Coronary artery (tissue), 2 donors: ENCODE measurements at regions not wholly inside any gene's neighbourhood (a gene's known extent, or its start where the extent isn't known, plus 50 kb on each side); places are given as distances from the start of the nearest gene placed in this dataset.

Source experiments
- DNase-seq: peaks from one replicate; pipeline ENCODE4 v3.0.0-alpha.2; 2017; ENCODE audit warnings: low spot score
- H3K27ac ChIP-seq, 2 donors: fragments of 200-600 bp; sonication (generic); one replicate each; pipeline ENCODE4 v1.5.1; 2016 to 2019
- H3K4me3 ChIP-seq: fragments of 200-600 bp; sonication (generic); 2 replicates; pipeline ENCODE4 v1.5.1; 2016; ENCODE audit warnings: mild to moderate bottlenecking, moderate library complexity
- CTCF ChIP-seq: fragments of 200-600 bp; sonication (generic); IDR thresholded peaks from one replicate; pipeline ENCODE4 v1.5.1; 2019; ENCODE audit warnings: antibody characterized with exemption

DNA sequence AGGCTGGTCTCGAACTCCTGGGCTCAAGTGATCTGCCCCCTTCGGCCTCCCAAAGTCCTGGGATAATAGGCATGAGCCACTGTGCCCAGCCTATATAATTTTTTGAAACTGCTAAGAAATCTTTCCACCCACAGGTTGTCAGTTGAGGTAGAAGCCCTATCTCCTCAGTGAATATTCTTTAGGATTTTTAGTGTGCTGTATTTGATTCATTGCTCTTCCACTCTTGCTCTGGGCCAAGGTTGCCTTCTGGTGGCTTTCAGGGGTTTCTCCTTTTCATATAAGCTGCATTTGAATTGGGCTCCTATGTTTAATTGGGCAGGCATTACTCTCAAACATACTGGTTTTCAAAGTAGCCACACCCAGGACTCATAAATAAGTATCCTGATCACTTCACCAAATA is 931.2 kb downstream of the GATA3 start:
- no peak overlapping the region for H3K4me3 ChIP-seq
- TF ChIP-seq CTCF = no peak
- H3K27ac ChIP-seq = no peak overlapping the region
- DNase-seq = no peak

GRCh38 chr10:8986975-8987374 is 932.5 kb downstream of the GATA3 start:
- TF ChIP-seq CTCF = no peak
- Histone ChIP-seq H3K4me3 (no peak overlapping the region), H3K27ac (no peak overlapping the region)
- no peak for DNase-seq

DNA sequence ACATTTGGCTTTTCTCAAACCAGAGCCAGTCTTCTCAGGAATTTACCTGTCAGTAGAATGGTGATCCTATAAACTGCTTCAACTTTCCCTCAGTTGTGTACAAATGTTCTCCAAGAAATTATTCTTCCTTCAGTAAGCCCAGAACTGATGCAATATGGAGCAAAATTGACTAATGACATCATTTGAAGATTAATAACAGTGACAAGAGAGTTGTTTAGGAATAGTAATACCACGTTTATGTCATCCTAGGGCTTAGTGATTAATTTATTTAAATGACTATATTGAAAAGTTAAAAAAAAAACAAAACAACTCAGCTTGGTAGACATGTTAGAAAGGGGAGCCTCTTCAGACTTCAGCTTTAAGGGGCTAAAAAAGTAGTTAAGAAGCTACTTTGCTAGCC is 933.2 kb downstream of the GATA3 start:
- H3K27ac ChIP-seq = no peak overlapping the region
- no peak overlapping the region for H3K4me3 ChIP-seq
- DNase-seq = no peak
- no peak for TF ChIP-seq CTCF

- no peak for DNase-seq
- H3K4me3 ChIP-seq = no peak overlapping the region
- no peak for TF ChIP-seq CTCF
- no peak overlapping the region for H3K27ac ChIP-seq
Measured at GRCh38 chr10:8990280-8990987, 935.9 kb downstream of the GATA3 start.

- Histone ChIP-seq H3K27ac (no peak overlapping the region), H3K4me3 (no peak overlapping the region)
- DNase-seq = no peak
- no peak for TF ChIP-seq CTCF
Measured at GRCh38 chr10:8992009-8992408, 937.5 kb downstream of the GATA3 start.

GRCh38 chr10:8993864-8994263 is 939.4 kb downstream of the GATA3 start:
- TF ChIP-seq CTCF = no peak
- DNase-seq = no peak

GRCh38 chr10:8998751-8999150 is 944.3 kb downstream of the GATA3 start:
- no peak for TF ChIP-seq CTCF
- DNase-seq = no peak
- no peak overlapping the region for H3K27ac ChIP-seq
- H3K4me3 ChIP-seq = no peak overlapping the region

More at GRCh38 chr10:8993864-8994263, 939.4 kb downstream of the GATA3 start:
- Histone ChIP-seq H3K27ac (no peak overlapping the region), H3K4me3 (no peak overlapping the region)
